KMS-11 (cell line): ENCODE measurements at regions not wholly inside any gene's neighbourhood (a gene's known extent, or its start where the extent isn't known, plus 50 kb on each side); places are given as distances from the start of the nearest gene placed in this dataset.

Experiments used
- H2AFZ ChIP-seq: fragments of 200-600 bp; sonication (generic); 2 replicates; pipeline ENCODE4 v1.6.1; 2016; ENCODE audit warnings: antibody characterized with exemption, mixed run types, low read depth
- H3K27ac ChIP-seq: fragments of 200-600 bp; sonication (generic); 2 replicates; pipeline ENCODE4 v1.6.1; 2016; ENCODE audit warnings: mild to moderate bottlenecking, mixed run types
- H3K27me3 ChIP-seq: fragments of 200-600 bp; sonication (generic); 2 replicates; pipeline ENCODE4 v1.6.1; 2017; ENCODE audit warnings: mild to moderate bottlenecking, low read depth, mixed run types, moderate library complexity; ENCODE audit not compliant: insufficient read depth
- H3K36me3 ChIP-seq: fragments of 200-600 bp; sonication (generic); 2 replicates; pipeline ENCODE4 v1.6.1; 2017; ENCODE audit warnings: mild to moderate bottlenecking, mixed run types; ENCODE audit not compliant: insufficient read depth
- H3K4me1 ChIP-seq: fragments of 200-600 bp; sonication (generic); 2 replicates; pipeline ENCODE4 v1.6.1; 2016; ENCODE audit warnings: mild to moderate bottlenecking, low read depth, mixed run types; ENCODE audit not compliant: poor library complexity, severe bottlenecking
- H3K4me2 ChIP-seq: fragments of 200-600 bp; sonication (generic); 2 replicates; pipeline ENCODE4 v1.7.0; 2016; ENCODE audit warnings: mild to moderate bottlenecking, mixed run types
- H3K4me3 ChIP-seq: fragments of 200-600 bp; sonication (generic); IDR thresholded peaks from 2 replicates; pipeline ENCODE4 v1.6.1; 2017; ENCODE audit warnings: low read depth, low read length, mixed read lengths; ENCODE audit not compliant: insufficient read depth
- H3K79me2 ChIP-seq: fragments of 200-600 bp; sonication (generic); 2 replicates; pipeline ENCODE4 v1.6.1; 2016; ENCODE audit warnings: low read depth, mixed run types; ENCODE audit not compliant: insufficient read depth
- H3K9ac ChIP-seq: fragments of 200-600 bp; sonication (generic); 2 replicates; pipeline ENCODE4 v1.6.1; 2016; ENCODE audit warnings: mild to moderate bottlenecking, mixed run types
- H4K20me1 ChIP-seq: fragments of 200-600 bp; sonication (generic); 2 replicates; pipeline ENCODE4 v1.6.1; 2016; ENCODE audit warnings: mild to moderate bottlenecking, mixed run types; ENCODE audit not compliant: insufficient read depth
- TF ChIP-seq, protein P1 (sequence below): fragments of 200-600 bp; sonication (generic); conservative IDR thresholded peaks from 2 replicates; pipeline ENCODE4 v1.6.1; 2017; ENCODE audit warnings: low read depth, mild to moderate bottlenecking, antibody characterized with exemption, low read length, moderate library complexity, mixed read lengths

DNA sequence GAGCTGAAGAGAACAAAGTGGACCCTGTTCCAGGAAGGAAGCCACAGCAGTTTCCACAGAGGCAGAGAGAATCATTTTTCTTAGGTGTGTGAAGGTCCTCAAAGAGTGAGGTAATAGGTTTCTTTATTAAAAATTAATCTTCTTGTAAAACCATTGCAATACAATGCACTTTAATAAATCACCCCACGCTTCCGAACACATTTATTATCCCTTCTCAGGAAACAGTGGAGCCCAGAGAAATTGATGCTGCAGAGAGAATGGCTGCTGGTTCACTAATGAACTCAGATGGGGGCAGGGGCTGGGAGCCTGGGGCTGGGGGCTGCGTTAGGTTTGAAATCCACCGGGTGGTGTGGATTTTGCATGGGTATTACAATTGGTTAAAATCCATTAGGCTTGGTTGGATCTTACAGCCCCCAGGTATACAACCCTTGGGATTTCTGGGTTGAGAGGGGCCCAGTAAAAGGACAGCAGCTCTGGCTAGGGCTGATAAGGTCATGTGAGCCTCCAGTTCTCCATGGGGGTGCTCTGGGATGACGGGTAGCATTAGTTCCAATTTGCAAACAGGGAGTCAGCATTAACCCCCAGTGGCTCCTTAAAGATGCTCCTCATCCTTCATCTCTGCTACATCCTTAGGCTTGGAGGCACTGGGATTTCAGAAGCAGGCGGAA is 718.1 kb upstream of the EEF2KMT start:
- Histone ChIP-seq H3K27me3 (no peaks in the 10 kb centered on the region), H2AFZ (no peak overlapping the region), H4K20me1 (no peaks in the 10 kb centered on the region), H3K4me1 (no peaks in the 10 kb centered on the region), H3K4me3 (no peak overlapping the region), H3K4me2 (no peak overlapping the region), H3K27ac (no peak overlapping the region), H3K79me2 (no peaks in the 10 kb centered on the region), H3K9ac (no peak overlapping the region), H3K36me3 (no peaks in the 10 kb centered on the region)
- TF ChIP-seq, protein P1, sequence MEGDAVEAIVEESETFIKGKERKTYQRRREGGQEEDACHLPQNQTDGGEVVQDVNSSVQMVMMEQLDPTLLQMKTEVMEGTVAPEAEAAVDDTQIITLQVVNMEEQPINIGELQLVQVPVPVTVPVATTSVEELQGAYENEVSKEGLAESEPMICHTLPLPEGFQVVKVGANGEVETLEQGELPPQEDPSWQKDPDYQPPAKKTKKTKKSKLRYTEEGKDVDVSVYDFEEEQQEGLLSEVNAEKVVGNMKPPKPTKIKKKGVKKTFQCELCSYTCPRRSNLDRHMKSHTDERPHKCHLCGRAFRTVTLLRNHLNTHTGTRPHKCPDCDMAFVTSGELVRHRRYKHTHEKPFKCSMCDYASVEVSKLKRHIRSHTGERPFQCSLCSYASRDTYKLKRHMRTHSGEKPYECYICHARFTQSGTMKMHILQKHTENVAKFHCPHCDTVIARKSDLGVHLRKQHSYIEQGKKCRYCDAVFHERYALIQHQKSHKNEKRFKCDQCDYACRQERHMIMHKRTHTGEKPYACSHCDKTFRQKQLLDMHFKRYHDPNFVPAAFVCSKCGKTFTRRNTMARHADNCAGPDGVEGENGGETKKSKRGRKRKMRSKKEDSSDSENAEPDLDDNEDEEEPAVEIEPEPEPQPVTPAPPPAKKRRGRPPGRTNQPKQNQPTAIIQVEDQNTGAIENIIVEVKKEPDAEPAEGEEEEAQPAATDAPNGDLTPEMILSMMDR, result no peak

DNA sequence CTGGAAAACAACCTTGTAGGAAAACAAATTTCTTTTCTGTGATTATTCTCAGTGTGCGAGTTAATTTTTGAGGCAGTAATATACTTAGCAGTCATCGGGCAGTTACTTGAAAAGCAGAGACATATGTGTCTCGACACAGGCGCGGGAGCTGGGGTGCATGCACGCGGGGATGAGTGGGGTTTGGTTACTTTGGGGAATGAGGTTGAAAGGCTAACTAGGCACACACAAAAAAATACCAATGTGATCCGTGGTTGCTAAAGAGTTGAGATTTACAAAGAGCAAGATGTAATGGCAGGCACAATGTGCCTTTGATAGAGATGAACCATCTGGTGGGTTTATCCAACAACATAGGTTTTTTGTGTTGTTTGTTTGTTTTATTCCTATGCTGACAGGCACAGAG is 703.8 kb upstream of the EEF2KMT start:
- H3K9ac ChIP-seq, result no peak overlapping the region
- TF ChIP-seq, protein P1, result no peak

DNA sequence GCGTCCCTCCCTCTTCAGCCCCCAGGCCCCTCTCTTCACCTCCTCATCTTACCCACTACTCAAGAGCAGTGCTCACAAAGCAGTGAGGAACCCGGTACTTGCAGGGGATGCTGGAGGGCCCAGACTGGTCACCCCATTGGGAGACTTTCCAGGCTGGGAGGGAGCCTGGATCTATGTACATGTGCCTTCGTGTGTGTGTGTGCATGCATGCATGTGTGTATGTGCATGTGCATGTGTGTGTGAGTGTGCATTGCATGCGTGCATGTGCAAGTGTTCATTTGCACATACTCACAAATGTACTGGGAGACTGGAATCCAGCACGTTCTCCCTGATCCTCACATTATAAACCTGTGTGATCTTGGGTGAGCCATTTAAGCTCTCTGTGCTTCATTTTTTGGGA is 696.0 kb upstream of the EEF2KMT start:
- Histone ChIP-seq H3K27me3 (no peaks in the 10 kb centered on the region), H3K36me3 (no peaks in the 10 kb centered on the region), H3K9ac (no peak overlapping the region), H3K4me2 (no peak overlapping the region), H4K20me1 (no peaks in the 10 kb centered on the region), H3K4me1 (no peaks in the 10 kb centered on the region), H2AFZ (no peak overlapping the region), H3K79me2 (no peaks in the 10 kb centered on the region), H3K4me3 (no peak overlapping the region), H3K27ac (no peak overlapping the region)
- TF ChIP-seq, protein P1, result no peak

More for the DNA sequence above, 703.8 kb upstream of the EEF2KMT start:
- no peaks in the 10 kb centered on the region for H3K27me3 ChIP-seq
- H4K20me1 ChIP-seq, result no peaks in the 10 kb centered on the region
- H3K4me1 ChIP-seq, result no peaks in the 10 kb centered on the region
- H3K4me2 ChIP-seq, result no peak overlapping the region
- H3K4me3 ChIP-seq, result no peak overlapping the region
- no peaks in the 10 kb centered on the region for H3K79me2 ChIP-seq
- no peaks in the 10 kb centered on the region for H3K36me3 ChIP-seq
- no peak overlapping the region for H2AFZ ChIP-seq
- no peak overlapping the region for H3K27ac ChIP-seq

DNA sequence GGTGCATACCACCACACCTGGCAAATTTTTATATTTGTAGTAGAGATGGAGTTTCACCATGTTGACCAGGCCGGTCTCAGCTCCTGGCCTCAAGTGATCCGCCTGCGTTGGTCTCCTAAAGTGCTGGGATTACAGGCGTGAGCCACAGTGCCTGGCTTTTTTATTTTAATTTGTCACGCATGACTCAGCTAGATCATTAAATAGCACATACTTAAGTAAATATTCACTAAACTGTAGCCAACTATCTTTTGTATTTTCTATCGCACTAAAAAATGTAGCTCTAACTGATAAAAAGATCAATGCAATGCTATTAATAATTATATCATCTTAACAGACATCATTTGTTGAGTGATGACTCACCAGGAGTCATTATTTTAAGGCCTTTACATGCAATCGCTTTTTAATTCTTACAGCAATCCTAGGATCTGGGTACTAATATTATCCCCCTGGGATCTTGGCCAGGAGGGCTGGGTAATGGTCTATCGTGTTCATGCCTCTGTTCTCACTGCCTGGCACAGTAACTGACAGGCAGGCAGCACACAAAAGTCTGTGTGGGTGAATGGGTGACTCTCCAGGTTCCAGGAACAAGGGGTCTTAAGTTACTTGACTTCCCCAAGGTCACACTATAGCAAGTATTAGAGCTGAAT is 693.5 kb upstream of the EEF2KMT start:
- Histone ChIP-seq H3K4me2 (no peak overlapping the region), H3K27ac (no peak overlapping the region), H3K4me1 (no peaks in the 10 kb centered on the region), H2AFZ (no peak overlapping the region), H3K4me3 (no peak overlapping the region), H4K20me1 (no peaks in the 10 kb centered on the region), H3K79me2 (no peaks in the 10 kb centered on the region), H3K9ac (no peak overlapping the region), H3K36me3 (no peaks in the 10 kb centered on the region), H3K27me3 (no peaks in the 10 kb centered on the region)
- TF ChIP-seq, protein P1, result no peak
